ENCODE measurements at regions not wholly inside any gene's neighbourhood (a gene's known extent, or its start where the extent isn't known, plus 50 kb on each side); places are given as distances from the start of the nearest gene placed in this dataset.

- intact Hi-C loops (cut with DNase I), result loop anchor here (5.0 to 10.0 kb wide), 5 partner anchors 60 to 992 kb away; partner anchors contain the start of genes RBPJ (in 1 of the 2) and STIM2 (in 1 of the 2)
- Histone ChIP-seq H3K4me3 (ENCODE audit: low read length in 2 of 2) (no peak overlapping the region), H3K36me3 (ENCODE audit: control insufficient read depth in 1 of 2, insufficient read depth in 2 of 2, low read length in 1 of 2) (no peaks in the 10 kb centered on the region), H3K4me1 (ENCODE audit: control insufficient read depth in 1 of 2, insufficient read depth in 2 of 2, low read length in 2 of 2) (peaks cover 0 to 5% of the 10 kb centered on the region in 2 donors), H3K9me3 (ENCODE audit: control insufficient read depth, low read length) (no peaks in the 10 kb centered on the region), H3K27ac (ENCODE audit: low read depth in 1 of 2, low read length in 2 of 2) (peak overlapping the region in 1 of 2 donors; percentile 4), H3K27me3 (ENCODE audit: control insufficient read depth in 1 of 2, insufficient read depth in 2 of 2, low read length in 1 of 2) (no peaks in the 10 kb centered on the region)
- ATAC-seq (ENCODE audit: low FRiP score) (peak; percentile 83), DNase-seq (peak in 1 of 2 donors; percentile 65)
- whole genome bisulfite sequencing, 2 donors, result 2 to 7% methylated on average over 7 of the region's 7 CpGs
Measured at GRCh38 chr4:26022346-26023202, 108.6 kb downstream of the SMIM20 start.

DNA sequence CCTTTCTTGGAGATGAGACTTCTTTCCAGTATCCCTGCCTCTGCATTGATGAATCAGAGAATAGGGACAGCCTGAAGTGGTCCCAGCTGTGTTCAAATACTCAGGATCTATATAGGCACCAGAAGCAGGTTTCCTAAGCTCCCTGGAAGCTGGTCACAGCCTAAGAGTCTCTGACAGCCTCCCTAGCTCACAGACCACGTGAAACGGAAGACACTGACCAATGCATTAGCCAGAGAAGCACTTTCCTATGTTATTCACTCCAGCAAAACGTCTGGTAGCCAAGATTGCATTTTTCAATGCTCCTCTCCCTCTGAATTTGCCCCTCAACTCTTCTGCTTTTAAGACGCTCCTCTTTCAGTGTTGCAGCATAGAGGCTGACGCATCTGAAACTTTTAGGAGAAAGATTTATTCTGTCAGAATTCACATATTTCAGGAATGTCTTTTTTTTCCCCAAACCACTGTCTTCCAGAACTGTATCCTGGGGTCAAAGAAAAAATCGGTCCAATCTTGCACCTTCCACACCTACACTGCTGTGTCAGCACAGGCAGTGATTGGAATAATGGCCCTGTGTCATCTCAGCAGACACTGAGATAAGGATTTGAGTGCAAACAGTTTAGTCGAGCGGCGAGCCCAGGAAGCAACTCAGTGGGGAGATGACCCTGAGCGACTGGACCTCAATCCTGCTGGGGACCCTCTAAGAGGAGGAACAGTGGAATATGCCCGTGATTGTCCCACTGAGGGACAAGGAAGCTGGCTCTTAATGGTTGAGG is 109.4 kb downstream of the SMIM20 start:
- intact Hi-C loops (cut with DNase I), result loop anchor here (5.0 to 10.0 kb wide), 5 partner anchors 59 to 991 kb away; partner anchors contain the start of genes RBPJ (in 1 of the 2) and STIM2 (in 1 of the 2)
- peak overlapping the region in 1 of 2 donors; percentile 4 for H3K27ac ChIP-seq (ENCODE audit: low read depth in 1 of 2, low read length in 2 of 2)
- 82 to 84% methylated on average over 11 of the region's 11 CpGs for WGBS, 2 donors

GRCh38 chr4:26024079-26024478 is 110.1 kb downstream of the SMIM20 start:
- ATAC-seq (ENCODE audit: low FRiP score), result no peak
- no peak overlapping the region for H3K4me3 ChIP-seq (ENCODE audit: low read length in 2 of 2)
- no peak for DNase-seq
- no peaks in the 10 kb centered on the region for H3K27me3 ChIP-seq (ENCODE audit: control insufficient read depth in 1 of 2, insufficient read depth in 2 of 2, low read length in 1 of 2)
- intact Hi-C loops (cut with DNase I), result loop anchor here (5.0 to 10.0 kb wide), 5 partner anchors 58 to 991 kb away; partner anchors contain the start of genes RBPJ (in 1 of the 2) and STIM2 (in 1 of the 2)
- no peak overlapping the region for H3K27ac ChIP-seq (ENCODE audit: low read depth in 1 of 2, low read length in 2 of 2)
- WGBS, 2 donors, result 92 to 97% methylated on average over 5 of the region's 5 CpGs
- H3K36me3 ChIP-seq (ENCODE audit: control insufficient read depth in 1 of 2, insufficient read depth in 2 of 2, low read length in 1 of 2), result no peaks in the 10 kb centered on the region
- H3K9me3 ChIP-seq (ENCODE audit: control insufficient read depth, low read length), result no peaks in the 10 kb centered on the region
- H3K4me1 ChIP-seq (ENCODE audit: control insufficient read depth in 1 of 2, insufficient read depth in 2 of 2, low read length in 2 of 2), result peaks cover 0 to 5% of the 10 kb centered on the region in 2 donors

More for the DNA sequence above, 109.4 kb downstream of the SMIM20 start:
- Histone ChIP-seq H3K27me3 (ENCODE audit: control insufficient read depth in 1 of 2, insufficient read depth in 2 of 2, low read length in 1 of 2) (no peaks in the 10 kb centered on the region), H3K36me3 (ENCODE audit: control insufficient read depth in 1 of 2, insufficient read depth in 2 of 2, low read length in 1 of 2) (no peaks in the 10 kb centered on the region), H3K9me3 (ENCODE audit: control insufficient read depth, low read length) (no peaks in the 10 kb centered on the region), H3K4me3 (ENCODE audit: low read length in 2 of 2) (no peak overlapping the region), H3K4me1 (ENCODE audit: control insufficient read depth in 1 of 2, insufficient read depth in 2 of 2, low read length in 2 of 2) (peaks cover 0 to 5% of the 10 kb centered on the region in 2 donors)
- ATAC-seq (ENCODE audit: low FRiP score) (no peak), DNase-seq (no peak)

DNA sequence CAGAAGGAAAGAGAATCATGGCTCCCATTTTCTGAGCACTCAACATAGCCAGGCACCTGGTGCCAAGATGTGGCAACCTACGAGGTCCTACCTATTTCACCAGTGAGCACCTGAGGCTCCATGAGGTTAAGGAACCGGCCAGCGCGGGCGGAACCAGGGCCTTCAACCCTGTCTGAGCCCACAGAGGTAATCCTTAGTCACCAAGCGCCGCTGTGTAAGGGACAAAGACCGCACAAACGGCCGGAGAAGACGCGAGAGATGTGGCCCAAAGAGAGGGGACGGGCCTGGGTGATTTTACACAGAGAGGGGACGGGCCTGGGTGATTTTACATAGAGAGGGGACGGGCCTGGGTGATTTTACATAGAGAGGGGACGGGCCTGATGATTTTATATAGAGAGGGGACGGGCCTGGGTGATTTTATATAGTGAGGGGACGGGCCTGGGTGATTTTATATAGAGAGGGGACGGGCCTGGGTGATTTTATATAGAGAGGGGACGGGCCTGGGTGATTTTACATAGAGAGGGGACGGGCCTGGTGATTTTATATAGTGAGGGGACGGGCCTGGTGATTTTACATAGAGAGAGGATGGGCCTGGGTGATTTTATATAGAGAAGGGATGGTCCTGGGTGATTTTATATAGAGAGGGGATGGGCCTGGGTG is 114.2 kb downstream of the SMIM20 start:
- Histone ChIP-seq H3K36me3 (ENCODE audit: control insufficient read depth in 1 of 2, insufficient read depth in 2 of 2, low read length in 1 of 2) (no peaks in the 10 kb centered on the region), H3K4me3 (ENCODE audit: low read length in 2 of 2) (no peak overlapping the region), H3K4me1 (ENCODE audit: control insufficient read depth in 1 of 2, insufficient read depth in 2 of 2, low read length in 2 of 2) (peaks cover 2 to 6% of the 10 kb centered on the region in 2 donors), H3K9me3 (ENCODE audit: control insufficient read depth, low read length) (no peaks in the 10 kb centered on the region), H3K27me3 (ENCODE audit: control insufficient read depth in 1 of 2, insufficient read depth in 2 of 2, low read length in 1 of 2) (no peaks in the 10 kb centered on the region), H3K27ac (ENCODE audit: low read depth in 1 of 2, low read length in 2 of 2) (no peak overlapping the region)
- no peak for ATAC-seq (ENCODE audit: low FRiP score)
- WGBS, 2 donors, result 93% methylated on average over 22 of the region's 22 CpGs
- no peak for DNase-seq
- intact Hi-C loops (cut with DNase I), result loop anchor here (2.0 to 10.0 kb wide), 5 partner anchors 177 to 987 kb away; partner anchors contain the start of genes RBPJ (in 1 of the 2) and STIM2 (in 1 of the 2)

DNA sequence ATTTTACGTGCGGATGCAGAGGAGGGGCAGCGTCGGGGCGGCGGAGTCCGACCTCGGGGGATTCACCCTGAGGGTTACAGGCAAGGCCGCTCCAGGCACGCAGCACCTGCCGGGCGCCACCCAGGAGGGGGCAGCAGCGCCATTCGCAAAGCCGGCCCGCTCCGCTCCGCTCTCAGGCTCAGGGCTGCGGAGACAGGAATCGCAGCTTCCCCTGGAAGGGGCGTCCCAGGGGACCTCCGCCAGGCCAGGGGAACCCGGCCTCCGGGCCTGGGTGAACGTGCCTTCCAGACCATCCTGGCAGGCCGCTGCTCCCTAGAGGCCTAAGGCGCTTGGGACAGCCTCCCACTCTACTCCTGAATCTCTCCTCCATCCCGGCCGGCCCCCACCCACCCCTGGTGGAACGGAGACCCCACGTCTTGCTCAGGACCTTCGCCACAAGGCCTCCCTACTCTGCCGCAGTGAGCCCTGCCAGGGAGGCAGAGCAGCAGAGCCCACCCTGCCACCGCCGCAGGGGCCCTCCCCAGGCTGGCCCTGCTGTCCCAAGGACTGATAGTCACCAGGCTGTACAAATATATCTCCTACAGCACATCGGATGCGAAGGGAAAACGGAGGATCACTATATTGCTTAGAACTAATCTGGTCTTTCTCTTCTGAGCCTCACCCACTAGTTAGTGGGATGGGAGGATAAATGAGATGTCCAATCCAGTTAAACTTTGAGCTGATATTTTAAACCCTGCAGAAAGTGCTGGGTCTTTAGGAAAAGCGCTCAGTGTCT is 115.0 kb downstream of the SMIM20 start:
- H3K4me3 ChIP-seq (ENCODE audit: low read length in 2 of 2), result no peak overlapping the region

DNA sequence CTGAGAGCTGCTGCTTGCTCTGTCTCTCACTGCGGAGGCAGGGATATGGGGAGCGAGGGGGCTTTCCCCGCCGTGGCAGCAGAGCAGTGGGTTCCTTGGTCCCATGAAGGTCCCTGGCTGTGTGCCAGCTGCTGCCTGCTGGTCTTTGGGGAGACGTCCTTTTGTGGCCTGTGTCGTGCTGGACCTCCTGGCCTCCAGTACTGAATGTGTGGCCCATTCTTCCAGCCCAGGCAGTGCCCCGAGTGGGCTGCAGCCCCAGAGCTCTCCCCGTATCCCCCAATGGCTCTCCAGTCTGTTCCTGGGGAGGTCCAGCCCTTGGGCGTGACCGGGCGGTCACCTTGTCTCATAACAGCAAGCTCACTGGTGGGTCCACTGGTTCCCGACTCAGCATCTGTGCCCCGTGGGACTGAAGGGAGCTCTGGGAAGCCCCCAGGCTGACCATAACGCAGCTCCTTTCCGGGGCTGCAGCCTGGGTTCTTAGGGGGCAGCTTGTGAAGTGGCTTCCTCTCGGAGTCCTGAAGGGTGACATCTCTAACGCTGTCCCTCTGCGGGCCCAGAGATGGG is 115.6 kb downstream of the SMIM20 start:
- Histone ChIP-seq H3K4me1 (ENCODE audit: control insufficient read depth in 1 of 2, insufficient read depth in 2 of 2, low read length in 2 of 2) (peaks cover 2 to 6% of the 10 kb centered on the region in 2 donors), H3K27ac (ENCODE audit: low read depth in 1 of 2, low read length in 2 of 2) (no peak overlapping the region), H3K9me3 (ENCODE audit: control insufficient read depth, low read length) (no peaks in the 10 kb centered on the region), H3K27me3 (ENCODE audit: control insufficient read depth in 1 of 2, insufficient read depth in 2 of 2, low read length in 1 of 2) (no peaks in the 10 kb centered on the region), H3K36me3 (ENCODE audit: control insufficient read depth in 1 of 2, insufficient read depth in 2 of 2, low read length in 1 of 2) (no peaks in the 10 kb centered on the region), H3K4me3 (ENCODE audit: low read length in 2 of 2) (no peak overlapping the region)
- DNase-seq, result peak in 1 of 2 donors; percentile 83
- WGBS, 2 donors, result 88 to 89% methylated on average over 18 of the region's 18 CpGs
- ATAC-seq (ENCODE audit: low FRiP score), result no peak
- intact Hi-C loops (cut with DNase I), result loop anchor here (2.0 to 10.0 kb wide), 6 partner anchors 175 to 985 kb away; partner anchors contain the start of genes RBPJ (in 2 of the 2) and STIM2 (in 1 of the 2)

More for the DNA sequence above, 115.0 kb downstream of the SMIM20 start:
- Histone ChIP-seq H3K9me3 (ENCODE audit: control insufficient read depth, low read length) (no peaks in the 10 kb centered on the region), H3K36me3 (ENCODE audit: control insufficient read depth in 1 of 2, insufficient read depth in 2 of 2, low read length in 1 of 2) (no peaks in the 10 kb centered on the region), H3K4me1 (ENCODE audit: control insufficient read depth in 1 of 2, insufficient read depth in 2 of 2, low read length in 2 of 2) (peaks cover 2 to 6% of the 10 kb centered on the region in 2 donors), H3K27ac (ENCODE audit: low read depth in 1 of 2, low read length in 2 of 2) (no peak overlapping the region), H3K27me3 (ENCODE audit: control insufficient read depth in 1 of 2, insufficient read depth in 2 of 2, low read length in 1 of 2) (no peaks in the 10 kb centered on the region)
- 25 to 29% methylated on average over 33 to 39 of the region's 39 CpGs for WGBS, 2 donors
- peak; percentile 83 to 93 for DNase-seq
- ATAC-seq (ENCODE audit: low FRiP score), result peak; percentile 84
- intact Hi-C loops (cut with DNase I), result loop anchor here (2.0 to 10.0 kb wide), 5 partner anchors 176 to 986 kb away; partner anchors contain the start of genes RBPJ (in 1 of the 2) and STIM2 (in 1 of the 2)

DNA sequence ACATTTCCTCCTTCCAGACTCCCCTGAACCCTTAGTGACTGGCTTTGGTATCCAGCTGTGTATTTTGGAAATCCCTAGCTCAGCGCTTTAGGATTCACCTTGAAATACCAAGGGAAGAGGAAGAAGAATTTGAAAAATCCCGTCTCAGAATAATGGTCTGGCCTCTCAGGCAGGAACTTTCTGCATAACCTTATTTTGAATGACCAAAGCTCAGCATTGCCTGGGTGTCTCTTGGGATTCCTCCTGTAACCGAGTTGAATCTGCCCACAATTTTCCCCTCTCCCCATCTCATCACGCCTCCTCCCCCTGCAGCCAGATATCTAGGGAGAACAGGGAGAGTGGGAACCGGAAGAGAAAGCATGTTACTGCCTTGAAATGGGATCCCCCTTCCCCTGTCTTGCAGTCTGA is 116.2 kb downstream of the SMIM20 start:
- WGBS, 2 donors, result 76 to 81% methylated on average over 5 of the region's 5 CpGs
- ATAC-seq (ENCODE audit: low FRiP score) (no peak), DNase-seq (no peak)
- Histone ChIP-seq H3K36me3 (ENCODE audit: control insufficient read depth in 1 of 2, insufficient read depth in 2 of 2, low read length in 1 of 2) (no peaks in the 10 kb centered on the region), H3K27ac (ENCODE audit: low read depth in 1 of 2, low read length in 2 of 2) (no peak overlapping the region), H3K27me3 (ENCODE audit: control insufficient read depth in 1 of 2, insufficient read depth in 2 of 2, low read length in 1 of 2) (no peaks in the 10 kb centered on the region), H3K4me3 (ENCODE audit: low read length in 2 of 2) (no peak overlapping the region), H3K4me1 (ENCODE audit: control insufficient read depth in 1 of 2, insufficient read depth in 2 of 2, low read length in 2 of 2) (peaks cover 2 to 6% of the 10 kb centered on the region in 2 donors), H3K9me3 (ENCODE audit: control insufficient read depth, low read length) (no peaks in the 10 kb centered on the region)
- intact Hi-C loops (cut with DNase I), result loop anchor here in 1 of 2 donors (5.0 kb wide), 1 partner anchor 292 kb away; the partner anchor contains the start of gene RBPJ

Measured in aorta (tissue), 5 donors.